Endothelial cell of umbilical vein (primary cell): ENCODE measurements at regions not wholly inside any gene's neighbourhood (a gene's known extent, or its start where the extent isn't known, plus 50 kb on each side); places are given as distances from the start of the nearest gene placed in this dataset.

Experiments used
- BruUV-seq: library from RNA; stranded (reverse); fragments of 400-500 nt; replicated peaks from 2 replicates; lab custom pipeline; 2021; lab: Mats Ljungman, UMichigan
- CTCF ChIA-PET: fragments of 300-600, 350-600 bp; sonication (Branson Sonifier 250); formaldehyde crosslinking; loops from one replicate; lab custom pipeline; 2021; ENCODE audit warnings: antibody characterized with exemption, inconsistent platforms; lab: Charles Lee
- POLR2A ChIA-PET: fragments of 300-600, 350-600 bp; sonication (Branson Sonifier 250); formaldehyde crosslinking; loops from one replicate; lab custom pipeline; 2021; ENCODE audit warnings: antibody characterized with exemption, inconsistent platforms; lab: Charles Lee
- DNase-seq: peaks from one replicate; pipeline ENCODE4 v3.0.0-alpha.2; 2011; ENCODE audit warnings: low read depth, low spot score
- FAIRE-seq: peaks from 2 replicates; lab custom pipeline; 2011; peaks lifted over from hg19 to GRCh38; lab: Jason Lieb, UNC
- H2AFZ ChIP-seq: 2 replicates; pipeline ENCODE4 v1.6.0; 2012; ENCODE audit warnings: low read depth, low read length, control low read depth, inconsistent platforms
- H3K27ac ChIP-seq: 2 replicates; pipeline ENCODE4 v1.5.1; 2011; ENCODE audit warnings: low read depth, mild to moderate bottlenecking, control low read depth, low read length, moderate library complexity; ENCODE audit not compliant: insufficient read depth
- H3K27me3 ChIP-seq, 2 experiments: 2 replicates each; pipeline versions ENCODE4 v1.6.0 to v1.6.1; 2011; ENCODE audit warnings: low read length in 2 of 2, mixed read lengths in 1 of 2; ENCODE audit not compliant: control insufficient read depth in 2 of 2, insufficient read depth in 2 of 2
- H3K36me3 ChIP-seq, 2 experiments: 2 replicates in 1 of 2; 3 replicates in 1 of 2; pipeline ENCODE4 v1.5.1; 2011; ENCODE audit warnings: low read length in 2 of 2, mild to moderate bottlenecking in 1 of 2, moderate library complexity in 1 of 2; ENCODE audit not compliant: control insufficient read depth in 2 of 2, insufficient read depth in 2 of 2; ENCODE audit errors: extremely low read depth in 1 of 2
- H3K4me1 ChIP-seq: 3 replicates; pipeline ENCODE4 v1.5.1; 2011; ENCODE audit warnings: mild to moderate bottlenecking, low read length; ENCODE audit not compliant: control insufficient read depth, insufficient read depth; ENCODE audit errors: extremely low read depth
- H3K4me2 ChIP-seq: 2 replicates; pipeline ENCODE4 v1.6.1; 2011; ENCODE audit warnings: low read length, control low read depth, mixed read lengths; ENCODE audit not compliant: insufficient read depth
- H3K4me3 ChIP-seq, 3 experiments: fragments of 200-600 bp in 1 of 3; sonication (generic), shearing (Covaris generic) in 1 of 3; replicated peaks in 1 of 3; 2 replicates each; pipeline ENCODE4 v1.5.1; 2011 to 2016; ENCODE audit warnings: control low read depth in 3 of 3, low read length in 3 of 3, mild to moderate bottlenecking in 2 of 3, inconsistent platforms in 1 of 3, low read depth in 1 of 3, moderate library complexity in 1 of 3; ENCODE audit not compliant: insufficient read depth in 1 of 3
- H3K79me2 ChIP-seq: 2 replicates; pipeline ENCODE4 v1.6.0; 2012; ENCODE audit warnings: low read length, inconsistent platforms; ENCODE audit not compliant: control insufficient read depth, insufficient read depth
- H3K9ac ChIP-seq: replicated peaks from 2 replicates; pipeline ENCODE3; 2011; ENCODE audit warnings: low read length, control low read depth; ENCODE audit not compliant: insufficient read depth; ENCODE audit errors: extremely low read depth
- H3K9me1 ChIP-seq: replicated peaks from 3 replicates; pipeline ENCODE4 v1.6.0; 2011; ENCODE audit warnings: mild to moderate bottlenecking, low read length; ENCODE audit not compliant: control insufficient read depth, insufficient read depth; ENCODE audit errors: extremely low read depth
- H3K9me3 ChIP-seq: replicated peaks from 2 replicates; pipeline ENCODE4 v1.5.1; 2012; ENCODE audit warnings: low read length, inconsistent platforms; ENCODE audit not compliant: control insufficient read depth, insufficient read depth
- H4K20me1 ChIP-seq: replicated peaks from 2 replicates; pipeline ENCODE3; 2011; ENCODE audit warnings: mild to moderate bottlenecking, low read length; ENCODE audit not compliant: control insufficient read depth, insufficient read depth; ENCODE audit errors: extremely low read depth
- EZH2 ChIP-seq: IDR thresholded peaks from 2 replicates; pipeline ENCODE4 v1.6.1; 2012; ENCODE audit warnings: borderline replicate concordance, low read depth, mild to moderate bottlenecking, moderate library complexity, low read length, inconsistent platforms; ENCODE audit not compliant: severe bottlenecking
- FOS ChIP-seq: IDR thresholded peaks from 2 replicates; pipeline ENCODE4 v1.6.1; 2011; ENCODE audit warnings: mild to moderate bottlenecking, low read length, moderate library complexity, borderline replicate concordance; ENCODE audit not compliant: insufficient read depth
- GATA2 ChIP-seq: IDR thresholded peaks from 2 replicates; pipeline ENCODE4 v1.7.0; 2011; ENCODE audit warnings: low read depth, mild to moderate bottlenecking, moderate library complexity, mixed read lengths, low read length; ENCODE audit not compliant: insufficient read length, insufficient read depth
- JUN ChIP-seq: IDR thresholded peaks from 2 replicates; pipeline ENCODE4 v1.6.1; 2011; ENCODE audit warnings: borderline replicate concordance, low read depth; ENCODE audit not compliant: insufficient read length, insufficient read depth
- MYC ChIP-seq: IDR thresholded peaks from one replicate; pipeline ENCODE4 v1.6.1; 2011; ENCODE audit warnings: mild to moderate bottlenecking, low read depth, low read length
- POLR2A ChIP-seq: IDR thresholded peaks from 2 replicates; pipeline ENCODE4 v1.6.1; 2012; ENCODE audit warnings: low read depth, mild to moderate bottlenecking, control low read depth, low read length
- POLR2AphosphoS5 ChIP-seq: IDR thresholded peaks from 2 replicates; pipeline ENCODE4 v1.6.1; 2012; ENCODE audit warnings: low read depth, mild to moderate bottlenecking, control low read depth, low read length, moderate library complexity; ENCODE audit not compliant: insufficient read depth
- dilution Hi-C: fragments of 300-500 bp; cut with MboI; formaldehyde crosslinking; loops from one replicate; pipeline ENCODE4 v1.15.0; 2019; ENCODE audit warnings: low sequenced_read_pairs; ENCODE audit not compliant: extremely low pct_ligation_motif_present
- intact Hi-C: fragments of 100-400 bp; cut with micrococcal nuclease; formaldehyde crosslinking; loops from one replicate; pipeline ENCODE4 v1.10.0; 2022
- TF ChIP-seq, protein P1 (sequence below): IDR thresholded peaks from 2 replicates; pipeline ENCODE4 v1.6.1; 2011; ENCODE audit not compliant: insufficient read depth, insufficient read length
- TF ChIP-seq, protein P2 (sequence below), 2 donors: IDR thresholded peaks; 1 replicate in 1 of 2; 2 replicates in 1 of 2; pipeline ENCODE4 v1.5.1; 2011; ENCODE audit warnings: low read length in 2 of 2, mild to moderate bottlenecking in 2 of 2, moderate library complexity in 2 of 2, control low read depth in 1 of 2, inconsistent platforms in 1 of 2, low read depth in 1 of 2; ENCODE audit not compliant: insufficient read depth in 1 of 2; ENCODE audit errors: extremely low read depth in 1 of 2

DNA sequence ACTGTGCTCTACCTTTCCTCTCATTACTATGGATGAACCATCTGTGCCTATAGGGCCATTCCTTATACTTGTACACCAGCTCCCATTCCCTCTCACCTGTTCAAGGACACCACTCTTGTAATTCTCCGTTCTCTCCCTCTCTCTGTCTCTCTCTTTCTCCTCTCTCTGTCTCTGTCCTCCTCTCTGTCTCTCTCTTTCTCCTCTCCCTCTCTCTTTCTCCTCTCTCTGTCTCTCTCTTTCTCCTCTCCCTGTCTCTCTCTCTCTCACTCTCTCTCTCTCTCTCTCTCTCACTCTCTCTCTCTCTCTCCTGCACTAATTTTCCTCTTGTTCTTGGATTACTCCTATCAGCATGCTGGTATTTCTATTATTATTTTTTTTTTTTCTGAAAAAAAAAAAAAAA lies 78.9 kb upstream of the RMDN2 start:
- no peak for DNase-seq
- dilution Hi-C loops (no loop called here), intact Hi-C loops (no loop called here)
- no TSS peak for BruUV-seq
- Histone ChIP-seq H3K4me1 (peaks cover 4% of the 10 kb centered on the region), H3K9ac (no peak overlapping the region), H3K36me3 (no peaks in the 10 kb centered on the region), H3K4me3 (no peak overlapping the region), H4K20me1 (no peaks in the 10 kb centered on the region), H3K9me3 (no peaks in the 10 kb centered on the region), H3K9me1 (no peaks in the 10 kb centered on the region), H3K27ac (no peak overlapping the region), H3K79me2 (no peaks in the 10 kb centered on the region), H3K27me3 (no peaks in the 10 kb centered on the region), H2AFZ (no peak overlapping the region), H3K4me2 (no peak overlapping the region)
- FAIRE-seq, result no peak
- CTCF ChIA-PET, result no interaction called here
- POLR2A ChIA-PET, result no interaction called here
- TF ChIP-seq JUN (no peak), POLR2AphosphoS5 (no peak), EZH2 (no peak), GATA2 (no peak), MYC (no peak), POLR2A (no peak), FOS (no peak)
- TF ChIP-seq, protein P1, sequence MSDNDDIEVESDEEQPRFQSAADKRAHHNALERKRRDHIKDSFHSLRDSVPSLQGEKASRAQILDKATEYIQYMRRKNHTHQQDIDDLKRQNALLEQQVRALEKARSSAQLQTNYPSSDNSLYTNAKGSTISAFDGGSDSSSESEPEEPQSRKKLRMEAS, result no peak
- TF ChIP-seq, protein P2, sequence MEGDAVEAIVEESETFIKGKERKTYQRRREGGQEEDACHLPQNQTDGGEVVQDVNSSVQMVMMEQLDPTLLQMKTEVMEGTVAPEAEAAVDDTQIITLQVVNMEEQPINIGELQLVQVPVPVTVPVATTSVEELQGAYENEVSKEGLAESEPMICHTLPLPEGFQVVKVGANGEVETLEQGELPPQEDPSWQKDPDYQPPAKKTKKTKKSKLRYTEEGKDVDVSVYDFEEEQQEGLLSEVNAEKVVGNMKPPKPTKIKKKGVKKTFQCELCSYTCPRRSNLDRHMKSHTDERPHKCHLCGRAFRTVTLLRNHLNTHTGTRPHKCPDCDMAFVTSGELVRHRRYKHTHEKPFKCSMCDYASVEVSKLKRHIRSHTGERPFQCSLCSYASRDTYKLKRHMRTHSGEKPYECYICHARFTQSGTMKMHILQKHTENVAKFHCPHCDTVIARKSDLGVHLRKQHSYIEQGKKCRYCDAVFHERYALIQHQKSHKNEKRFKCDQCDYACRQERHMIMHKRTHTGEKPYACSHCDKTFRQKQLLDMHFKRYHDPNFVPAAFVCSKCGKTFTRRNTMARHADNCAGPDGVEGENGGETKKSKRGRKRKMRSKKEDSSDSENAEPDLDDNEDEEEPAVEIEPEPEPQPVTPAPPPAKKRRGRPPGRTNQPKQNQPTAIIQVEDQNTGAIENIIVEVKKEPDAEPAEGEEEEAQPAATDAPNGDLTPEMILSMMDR (IDR thresholded peaks at IDR 0.05; ENCODE audit: extremely low read depth in 1 of 2, insufficient read depth in 1 of 2, low read depth in 1 of 2, low read length in 2 of 2), result no peak
